Mammary epithelial cell (primary cell): ENCODE measurements at regions not wholly inside any gene's neighbourhood (a gene's known extent, or its start where the extent isn't known, plus 50 kb on each side); places are given as distances from the start of the nearest gene placed in this dataset.

Experiments used
- EZH2 ChIP-seq: IDR thresholded peaks from 2 replicates; pipeline ENCODE4 v1.6.1; 2012; ENCODE audit warnings: low read length, inconsistent platforms, borderline replicate concordance
- TF ChIP-seq, protein P1 (sequence below), 2 donors: IDR thresholded peaks in 1 of 2; conservative IDR thresholded peaks in 1 of 2; 2 replicates each; pipeline ENCODE4 v1.5.1; 2011 to 2012; ENCODE audit warnings: inconsistent platforms in 2 of 2, low read length in 2 of 2, mild to moderate bottlenecking in 2 of 2, control low read depth in 1 of 2, low read depth in 1 of 2; ENCODE audit not compliant: insufficient read depth in 1 of 2; ENCODE audit errors: extremely low read depth in 1 of 2

- TF ChIP-seq, protein P1, sequence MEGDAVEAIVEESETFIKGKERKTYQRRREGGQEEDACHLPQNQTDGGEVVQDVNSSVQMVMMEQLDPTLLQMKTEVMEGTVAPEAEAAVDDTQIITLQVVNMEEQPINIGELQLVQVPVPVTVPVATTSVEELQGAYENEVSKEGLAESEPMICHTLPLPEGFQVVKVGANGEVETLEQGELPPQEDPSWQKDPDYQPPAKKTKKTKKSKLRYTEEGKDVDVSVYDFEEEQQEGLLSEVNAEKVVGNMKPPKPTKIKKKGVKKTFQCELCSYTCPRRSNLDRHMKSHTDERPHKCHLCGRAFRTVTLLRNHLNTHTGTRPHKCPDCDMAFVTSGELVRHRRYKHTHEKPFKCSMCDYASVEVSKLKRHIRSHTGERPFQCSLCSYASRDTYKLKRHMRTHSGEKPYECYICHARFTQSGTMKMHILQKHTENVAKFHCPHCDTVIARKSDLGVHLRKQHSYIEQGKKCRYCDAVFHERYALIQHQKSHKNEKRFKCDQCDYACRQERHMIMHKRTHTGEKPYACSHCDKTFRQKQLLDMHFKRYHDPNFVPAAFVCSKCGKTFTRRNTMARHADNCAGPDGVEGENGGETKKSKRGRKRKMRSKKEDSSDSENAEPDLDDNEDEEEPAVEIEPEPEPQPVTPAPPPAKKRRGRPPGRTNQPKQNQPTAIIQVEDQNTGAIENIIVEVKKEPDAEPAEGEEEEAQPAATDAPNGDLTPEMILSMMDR (conservative IDR thresholded peaks at IDR 0.05 in 1 of 2, IDR thresholded peaks at IDR 0.05 in 1 of 2; ENCODE audit: extremely low read depth in 1 of 2, insufficient read depth in 1 of 2, low read depth in 1 of 2, low read length in 2 of 2): no peak
- no peak for TF ChIP-seq EZH2
These were observed 951.2 kb downstream of the FLRT2 start for GRCh38 chr14:86481104-86481503.
